ENCODE measurements at regions not wholly inside any gene's neighbourhood (a gene's known extent, or its start where the extent isn't known, plus 50 kb on each side); places are given as distances from the start of the nearest gene placed in this dataset.

- DNase-seq (ENCODE audit: low spot score) = no peak
- Histone ChIP-seq H3K4me1 (ENCODE audit: insufficient read depth, low read length, poor library complexity, severe bottlenecking) (no peaks in the 10 kb centered on the region), H3K27ac (ENCODE audit: low read depth, low read length, poor library complexity, severe bottlenecking) (no peak overlapping the region), H3K4me3 (ENCODE audit: low read depth, low read length, poor library complexity, severe bottlenecking) (no peak overlapping the region), H3K9me3 (ENCODE audit: low read depth, low read length, poor library complexity, severe bottlenecking) (peaks cover 12% of the 10 kb centered on the region), H3K27me3 (replicated peaks; ENCODE audit: insufficient read depth, low read depth, low read length, poor library complexity) (no peaks in the 10 kb centered on the region), H3K36me3 (ENCODE audit: insufficient read depth, low read length, poor library complexity, severe bottlenecking) (no peaks in the 10 kb centered on the region)
- no TSS peak for BruUV-seq (replicated peaks)
- intact Hi-C loops (cut with micrococcal nuclease; ENCODE audit: unreplicated experiment) = no loop called here
- ChIA-PET CTCF (no interaction called here), POLR2A (ENCODE audit: low non-redundant PET) (no interaction called here)
- TF ChIP-seq EZH2 (IDR thresholded peaks at IDR 0.05; ENCODE audit: borderline replicate concordance, low read depth, low read length, poor library complexity, severe bottlenecking) = no peak
- no peak for TF ChIP-seq CTCF (conservative IDR thresholded peaks at IDR 0.05; ENCODE audit: low read depth, low read length)
Observed at GRCh38 chr16:11481987-11482386, 104.7 kb downstream of the LITAF start.

GRCh38 chr16:11482946-11483748 is 103.6 kb downstream of the LITAF start:
- intact Hi-C loops (cut with micrococcal nuclease; ENCODE audit: unreplicated experiment) = no loop called here
- DNase-seq (ENCODE audit: low spot score) = no peak

GRCh38 chr16:11484691-11485258 is 101.9 kb downstream of the LITAF start:
- POLR2A ChIA-PET (ENCODE audit: low non-redundant PET) = no interaction called here
- Histone ChIP-seq H3K4me3 (ENCODE audit: low read depth, low read length, poor library complexity, severe bottlenecking) (no peak overlapping the region), H3K4me1 (ENCODE audit: insufficient read depth, low read length, poor library complexity, severe bottlenecking) (no peaks in the 10 kb centered on the region), H3K27me3 (replicated peaks; ENCODE audit: insufficient read depth, low read depth, low read length, poor library complexity) (no peaks in the 10 kb centered on the region), H3K27ac (ENCODE audit: low read depth, low read length, poor library complexity, severe bottlenecking) (no peak overlapping the region), H3K9me3 (ENCODE audit: low read depth, low read length, poor library complexity, severe bottlenecking) (peaks cover 12% of the 10 kb centered on the region), H3K36me3 (ENCODE audit: insufficient read depth, low read length, poor library complexity, severe bottlenecking) (no peaks in the 10 kb centered on the region)
- intact Hi-C loops (cut with micrococcal nuclease; ENCODE audit: unreplicated experiment) = no loop called here
- BruUV-seq (replicated peaks) = no TSS peak
- DNase-seq (ENCODE audit: low spot score) = no peak
- TF ChIP-seq EZH2 (IDR thresholded peaks at IDR 0.05; ENCODE audit: borderline replicate concordance, low read depth, low read length, poor library complexity, severe bottlenecking) = no peak
- no peak for TF ChIP-seq CTCF (conservative IDR thresholded peaks at IDR 0.05; ENCODE audit: low read depth, low read length)
- CTCF ChIA-PET = no interaction called here

More at GRCh38 chr16:11482946-11483748, 103.6 kb downstream of the LITAF start:
- H3K27ac ChIP-seq (ENCODE audit: low read depth, low read length, poor library complexity, severe bottlenecking) = no peak overlapping the region
- ChIA-PET POLR2A (ENCODE audit: low non-redundant PET) (no interaction called here), CTCF (no interaction called here)
- H3K27me3 ChIP-seq (replicated peaks; ENCODE audit: insufficient read depth, low read depth, low read length, poor library complexity) = no peaks in the 10 kb centered on the region
- H3K4me1 ChIP-seq (ENCODE audit: insufficient read depth, low read length, poor library complexity, severe bottlenecking) = no peaks in the 10 kb centered on the region
- no peaks in the 10 kb centered on the region for H3K36me3 ChIP-seq (ENCODE audit: insufficient read depth, low read length, poor library complexity, severe bottlenecking)
- no peak for TF ChIP-seq EZH2 (IDR thresholded peaks at IDR 0.05; ENCODE audit: borderline replicate concordance, low read depth, low read length, poor library complexity, severe bottlenecking)
- TF ChIP-seq CTCF (conservative IDR thresholded peaks at IDR 0.05; ENCODE audit: low read depth, low read length) = no peak
- peaks cover 12% of the 10 kb centered on the region for H3K9me3 ChIP-seq (ENCODE audit: low read depth, low read length, poor library complexity, severe bottlenecking)
- no TSS peak for BruUV-seq (replicated peaks)
- H3K4me3 ChIP-seq (ENCODE audit: low read depth, low read length, poor library complexity, severe bottlenecking) = no peak overlapping the region

Data from A673 (cell line).